Tibial nerve (tissue), 4 donors: ENCODE measurements at regions not wholly inside any gene's neighbourhood (a gene's known extent, or its start where the extent isn't known, plus 50 kb on each side); places are given as distances from the start of the nearest gene placed in this dataset.

ENCODE experiments used
- DNase-seq, 2 donors: peaks; one replicate each; pipeline ENCODE4 v3.0.0-alpha.2; 2019; ENCODE audit warnings: low spot score in 2 of 2
- H3K27ac ChIP-seq, 4 donors: fragments of 200-600 bp; sonication (generic) in 3 of 4; one replicate each; pipeline ENCODE4 v1.5.1; 2017 to 2019; ENCODE audit warnings: mild to moderate bottlenecking in 1 of 4
- H3K27me3 ChIP-seq, 2 donors: fragments of 200-600 bp; sonication (generic) in 1 of 2; one replicate each; pipeline versions ENCODE4 v1.5.1 to v1.6.0; 2017 to 2019
- H3K36me3 ChIP-seq, 3 donors: fragments of 200-600 bp; sonication (generic); one replicate each; pipeline ENCODE4 v1.5.1; 2018 to 2019
- H3K4me1 ChIP-seq, 4 donors: fragments of 200-600 bp; sonication (generic) in 3 of 4; one replicate each; pipeline ENCODE4 v1.5.1; 2017 to 2019
- H3K4me3 ChIP-seq, 4 donors: fragments of 200-600 bp; sonication (generic) in 3 of 4; one replicate each; pipeline ENCODE4 v1.5.1; 2017 to 2019; ENCODE audit warnings: mild to moderate bottlenecking in 1 of 4, moderate library complexity in 1 of 4
- H3K9me3 ChIP-seq, 4 donors: fragments of 200-600 bp; sonication (generic) in 3 of 4; one replicate each; pipeline ENCODE4 v1.5.1; 2017 to 2019
- EP300 ChIP-seq, 2 donors: sonication (generic); formaldehyde crosslinking; IDR thresholded peaks; one replicate each; pipeline ENCODE4 v1.6.1; 2017; ENCODE audit warnings: antibody characterized with exemption in 2 of 2, mild to moderate bottlenecking in 1 of 2
- POLR2A ChIP-seq, 2 donors: fragments of 450-650 bp; IDR thresholded peaks; one replicate each; pipeline ENCODE4 v1.6.1; 2017; ENCODE audit warnings: antibody characterized with exemption in 2 of 2, mild to moderate bottlenecking in 2 of 2, moderate library complexity in 2 of 2
- WGBS, 2 donors: methylation state at CpG; one replicate each; pipeline ENCODE4 v1.1.5; 2018; 5-methylcytosine and 5-hydroxymethylcytosine counted together
- TF ChIP-seq, protein P1 (sequence below), 5 experiments: fragments of 200-600 bp in 3 of 5; fragments of 450-650 bp in 2 of 5; sonication (generic) in 3 of 5; IDR thresholded peaks; one replicate each; pipeline ENCODE4 v1.5.1; 2016 to 2019; ENCODE audit warnings: antibody characterized with exemption in 5 of 5, mild to moderate bottlenecking in 3 of 5, moderate library complexity in 2 of 5

DNA sequence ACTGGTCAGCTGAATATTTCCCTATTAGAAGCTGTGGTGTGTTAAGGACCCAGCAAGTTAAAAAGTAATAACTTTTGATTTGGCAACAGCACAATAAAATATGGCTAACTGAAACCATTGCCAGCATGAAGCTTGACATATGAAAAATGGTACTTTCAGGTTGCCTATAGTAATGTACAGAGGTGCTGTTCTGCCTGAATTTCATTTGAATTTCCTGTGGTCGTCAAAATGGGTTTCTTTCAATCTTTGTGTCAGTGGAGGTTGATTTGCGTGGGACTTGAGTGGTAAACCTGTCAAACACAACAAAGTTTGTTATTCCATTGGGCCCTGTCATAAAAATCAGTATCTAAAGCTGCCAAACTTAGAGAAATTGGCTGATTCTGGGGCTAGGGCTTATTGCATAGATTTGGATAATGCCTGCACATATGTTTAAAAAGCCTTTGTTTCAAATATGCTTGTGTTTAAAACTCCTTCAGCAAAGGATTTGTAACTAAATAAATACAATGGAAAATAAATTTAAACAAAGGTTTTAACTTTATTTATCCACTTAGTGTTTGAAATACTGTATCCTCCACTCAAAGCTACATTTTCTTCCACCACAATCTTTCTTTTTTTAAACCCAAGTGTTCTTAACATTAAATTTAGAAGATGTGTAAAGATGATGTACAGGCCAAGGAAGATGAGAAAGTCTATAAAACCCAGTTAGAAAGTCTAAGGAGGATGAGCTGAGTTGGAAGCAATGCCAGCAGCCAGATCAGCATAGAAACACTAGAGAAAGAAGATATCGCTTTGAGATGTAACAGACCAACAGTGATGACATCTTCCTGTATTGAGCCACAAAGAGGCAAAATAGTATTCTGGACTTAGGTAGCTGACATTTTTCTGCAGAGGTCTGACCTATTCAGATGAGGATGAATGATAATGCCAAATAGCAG, 134.8 kb upstream of the GIMD1 start:
- Histone ChIP-seq H3K4me1 (peaks cover 0 to 5% (median 0%) of the 10 kb centered on the region in 4 donors), H3K4me3 (no peak overlapping the region), H3K9me3 (no peaks in the 10 kb centered on the region), H3K27me3 (no peaks in the 10 kb centered on the region), H3K27ac (no peak overlapping the region), H3K36me3 (no peaks in the 10 kb centered on the region)
- DNase-seq, result no peak
- TF ChIP-seq, protein P1, sequence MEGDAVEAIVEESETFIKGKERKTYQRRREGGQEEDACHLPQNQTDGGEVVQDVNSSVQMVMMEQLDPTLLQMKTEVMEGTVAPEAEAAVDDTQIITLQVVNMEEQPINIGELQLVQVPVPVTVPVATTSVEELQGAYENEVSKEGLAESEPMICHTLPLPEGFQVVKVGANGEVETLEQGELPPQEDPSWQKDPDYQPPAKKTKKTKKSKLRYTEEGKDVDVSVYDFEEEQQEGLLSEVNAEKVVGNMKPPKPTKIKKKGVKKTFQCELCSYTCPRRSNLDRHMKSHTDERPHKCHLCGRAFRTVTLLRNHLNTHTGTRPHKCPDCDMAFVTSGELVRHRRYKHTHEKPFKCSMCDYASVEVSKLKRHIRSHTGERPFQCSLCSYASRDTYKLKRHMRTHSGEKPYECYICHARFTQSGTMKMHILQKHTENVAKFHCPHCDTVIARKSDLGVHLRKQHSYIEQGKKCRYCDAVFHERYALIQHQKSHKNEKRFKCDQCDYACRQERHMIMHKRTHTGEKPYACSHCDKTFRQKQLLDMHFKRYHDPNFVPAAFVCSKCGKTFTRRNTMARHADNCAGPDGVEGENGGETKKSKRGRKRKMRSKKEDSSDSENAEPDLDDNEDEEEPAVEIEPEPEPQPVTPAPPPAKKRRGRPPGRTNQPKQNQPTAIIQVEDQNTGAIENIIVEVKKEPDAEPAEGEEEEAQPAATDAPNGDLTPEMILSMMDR (IDR thresholded peaks at IDR 0.05), result no peak
- TF ChIP-seq POLR2A (IDR thresholded peaks at IDR 0.05), result no peak
- TF ChIP-seq EP300 (IDR thresholded peaks at IDR 0.05), result no peak
- WGBS, 2 donors, result 86 to 92% methylated on average over 3 of the region's 3 CpGs

DNA sequence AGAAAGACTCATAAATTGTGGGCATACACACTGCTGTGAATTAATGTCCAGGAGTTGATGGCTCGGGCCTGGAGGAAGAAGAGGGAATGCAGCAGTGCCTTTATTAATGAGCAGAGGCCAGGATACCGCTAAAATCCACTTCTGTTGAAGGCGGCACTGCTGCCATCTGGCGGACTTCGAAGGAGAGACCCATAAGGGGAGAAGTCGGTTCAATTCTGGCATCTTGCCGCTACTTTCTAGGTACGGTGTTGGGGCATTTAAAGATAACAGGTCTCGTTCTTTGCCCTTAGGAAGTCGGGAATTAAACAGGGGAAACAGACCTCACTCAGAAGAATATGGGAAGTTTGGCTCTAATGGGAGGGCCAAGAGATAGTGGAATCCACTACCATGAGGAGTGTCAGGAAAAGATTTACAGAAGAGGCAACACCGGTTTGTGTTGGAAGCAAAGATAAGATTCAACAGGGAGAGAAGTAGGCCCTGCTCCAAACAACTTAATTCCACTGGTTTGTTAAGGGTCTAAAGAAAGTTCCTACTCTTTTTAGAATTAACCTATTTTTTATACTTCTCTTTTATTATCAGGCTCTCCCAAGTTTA, 133.6 kb upstream of the GIMD1 start:
- Histone ChIP-seq H3K4me3 (no peak overlapping the region), H3K27me3 (no peaks in the 10 kb centered on the region), H3K36me3 (no peaks in the 10 kb centered on the region), H3K9me3 (no peaks in the 10 kb centered on the region), H3K4me1 (peaks cover 0 to 5% (median 0%) of the 10 kb centered on the region in 4 donors), H3K27ac (no peak overlapping the region)
- 17 to 22% methylated on average over 11 of the region's 11 CpGs for WGBS, 2 donors
- TF ChIP-seq EP300 (IDR thresholded peaks at IDR 0.05) (no peak), POLR2A (IDR thresholded peaks at IDR 0.05) (no peak)
- TF ChIP-seq, protein P1 (IDR thresholded peaks at IDR 0.05), result peak; percentile 28 to 52 (median 40)
- DNase-seq, result peak; percentile 15 to 20

DNA sequence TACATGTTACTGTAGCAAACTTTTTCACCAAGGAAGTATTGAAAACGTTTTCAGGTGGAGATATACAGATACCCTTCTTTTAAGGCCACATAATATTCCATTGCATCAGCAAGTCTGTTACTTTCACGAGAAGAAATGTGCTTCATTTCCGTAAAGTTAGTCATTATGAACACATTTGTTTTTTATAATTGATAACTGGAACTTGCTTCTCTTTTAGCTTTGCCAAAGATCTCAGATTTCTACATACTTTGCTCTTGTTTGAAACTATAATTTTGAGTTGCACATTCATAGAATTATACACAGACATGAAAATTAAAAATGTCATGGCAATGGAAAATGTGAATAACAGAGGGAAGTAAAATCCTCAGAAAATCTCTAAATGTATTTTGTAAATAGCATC, 128.7 kb upstream of the GIMD1 start:
- Histone ChIP-seq H3K4me1 (peaks cover 0 to 10% (median 0%) of the 10 kb centered on the region in 4 donors), H3K36me3 (no peaks in the 10 kb centered on the region), H3K9me3 (no peaks in the 10 kb centered on the region), H3K4me3 (no peak overlapping the region), H3K27ac (no peak overlapping the region), H3K27me3 (no peaks in the 10 kb centered on the region)
- DNase-seq, result no peak
- WGBS, 2 donors, result 46 to 56% methylated on average over 3 of the region's 3 CpGs
- TF ChIP-seq, protein P1 (IDR thresholded peaks at IDR 0.05), result no peak

DNA sequence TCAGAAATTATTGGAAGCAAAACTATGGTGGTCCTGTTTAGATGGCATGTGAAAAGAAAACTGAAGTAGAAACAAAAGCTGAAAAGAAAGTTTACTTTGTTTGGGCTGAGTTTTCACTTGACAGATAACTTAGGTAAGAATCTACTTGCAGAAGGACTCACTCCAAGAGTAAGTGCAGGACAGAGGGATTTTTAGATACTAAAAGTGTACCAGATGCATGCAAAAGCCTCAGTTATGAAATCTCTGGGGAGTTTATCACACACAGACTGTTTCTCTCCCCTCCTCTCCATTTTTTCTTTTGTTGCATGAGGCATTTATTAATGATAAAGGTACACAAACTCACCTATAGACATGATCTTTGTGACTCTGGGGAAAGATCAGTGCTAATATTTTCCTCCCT, 127.5 kb upstream of the GIMD1 start:
- Histone ChIP-seq H3K4me1 (peaks cover 0 to 6% (median 0%) of the 10 kb centered on the region in 4 donors), H3K27ac (no peak overlapping the region), H3K36me3 (no peaks in the 10 kb centered on the region), H3K27me3 (no peaks in the 10 kb centered on the region), H3K4me3 (no peak overlapping the region), H3K9me3 (no peaks in the 10 kb centered on the region)
- no peak for DNase-seq
- no peak for TF ChIP-seq POLR2A (IDR thresholded peaks at IDR 0.05)
- no peak for TF ChIP-seq EP300 (IDR thresholded peaks at IDR 0.05)
- TF ChIP-seq, protein P1 (IDR thresholded peaks at IDR 0.05), result no peak

DNA sequence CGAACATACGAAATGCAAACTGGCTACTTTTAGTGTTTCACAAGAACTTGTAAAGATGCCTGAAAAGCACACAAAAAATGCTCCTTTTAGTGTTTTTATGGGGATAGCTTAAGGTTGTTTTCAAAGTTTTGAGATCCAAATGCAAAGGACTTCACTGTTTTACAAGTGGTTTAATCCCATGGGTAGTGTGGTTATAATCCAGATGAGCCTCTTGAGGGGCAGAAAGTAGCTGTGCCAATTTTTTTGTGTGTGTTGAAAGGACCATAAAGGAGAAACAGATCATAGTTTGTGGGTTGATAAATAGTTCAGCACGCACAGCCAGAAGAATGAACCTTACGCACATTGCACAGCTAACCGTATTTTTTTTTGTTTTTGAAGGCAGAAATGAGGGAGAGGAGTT, 126.9 kb upstream of the GIMD1 start:
- H3K9me3 ChIP-seq, result no peaks in the 10 kb centered on the region
- no peaks in the 10 kb centered on the region for H3K36me3 ChIP-seq
- H3K4me3 ChIP-seq, result no peak overlapping the region
- peak in 1 of 2 donors; percentile 54 for TF ChIP-seq EP300 (IDR thresholded peaks at IDR 0.05)
- no peak for TF ChIP-seq POLR2A (IDR thresholded peaks at IDR 0.05)
- WGBS, 2 donors, result 56% methylated on average over 5 of the region's 5 CpGs
- H3K27me3 ChIP-seq, result no peaks in the 10 kb centered on the region
- DNase-seq, result peak in 1 of 2 donors; percentile 6
- H3K27ac ChIP-seq, result peak overlapping the region in 1 of 4 donors; percentile 16
- peaks cover 0 to 6% (median 0%) of the 10 kb centered on the region in 4 donors for H3K4me1 ChIP-seq
